Vagina (tissue), 2 donors: ENCODE measurements at regions not wholly inside any gene's neighbourhood (a gene's known extent, or its start where the extent isn't known, plus 50 kb on each side); places are given as distances from the start of the nearest gene placed in this dataset.

Experiments
- DNase-seq, 2 donors: peaks; one replicate each; pipeline ENCODE4 v3.0.0-alpha.2; 2017; ENCODE audit errors: extremely low spot score in 2 of 2
- H3K27ac ChIP-seq: fragments of 200-600 bp; sonication (generic); one replicate; pipeline ENCODE4 v1.5.1; 2019
- H3K27me3 ChIP-seq: fragments of 200-600 bp; sonication (generic); one replicate; pipeline ENCODE4 v1.5.1; 2019
- H3K36me3 ChIP-seq, 2 donors: fragments of 200-600 bp; sonication (generic); one replicate each; pipeline ENCODE4 v1.5.1; 2017 to 2019
- H3K4me1 ChIP-seq: fragments of 200-600 bp; sonication (generic); one replicate; pipeline ENCODE4 v1.5.1; 2019
- H3K4me3 ChIP-seq, 2 donors: fragments of 200-600 bp; sonication (generic); 1 replicate in 1 of 2; 2 replicates in 1 of 2; pipeline ENCODE4 v1.5.1; 2016 to 2019
- H3K9me3 ChIP-seq: fragments of 200-600 bp; sonication (generic); one replicate; pipeline ENCODE4 v1.5.1; 2019
- POLR2A ChIP-seq, 2 donors: fragments of 450-650 bp; IDR thresholded peaks; one replicate each; pipeline ENCODE4 v1.6.1; 2017; ENCODE audit warnings: antibody characterized with exemption in 2 of 2, mild to moderate bottlenecking in 2 of 2, moderate library complexity in 2 of 2
- POLR2AphosphoS5 ChIP-seq, 2 donors: sonication (generic); formaldehyde crosslinking; IDR thresholded peaks; one replicate each; pipeline ENCODE4 v1.9.0; 2017; ENCODE audit warnings: antibody characterized with exemption in 2 of 2, mild to moderate bottlenecking in 2 of 2, low read depth in 1 of 2; ENCODE audit not compliant: insufficient read depth in 1 of 2
- intact Hi-C: fragments of 100-400 bp; cut with DNase I; formaldehyde crosslinking; loops from one replicate; pipeline ENCODE4 v1.15.1; 2023
- TF ChIP-seq, protein P1 (sequence below), 3 experiments: fragments of 450-650 bp in 2 of 3; fragments of 200-600 bp in 1 of 3; sonication (generic) in 1 of 3; IDR thresholded peaks; one replicate each; pipeline ENCODE4 v1.5.1; 2017 to 2019; ENCODE audit warnings: antibody characterized with exemption in 3 of 3, mild to moderate bottlenecking in 2 of 3, moderate library complexity in 2 of 3

DNA sequence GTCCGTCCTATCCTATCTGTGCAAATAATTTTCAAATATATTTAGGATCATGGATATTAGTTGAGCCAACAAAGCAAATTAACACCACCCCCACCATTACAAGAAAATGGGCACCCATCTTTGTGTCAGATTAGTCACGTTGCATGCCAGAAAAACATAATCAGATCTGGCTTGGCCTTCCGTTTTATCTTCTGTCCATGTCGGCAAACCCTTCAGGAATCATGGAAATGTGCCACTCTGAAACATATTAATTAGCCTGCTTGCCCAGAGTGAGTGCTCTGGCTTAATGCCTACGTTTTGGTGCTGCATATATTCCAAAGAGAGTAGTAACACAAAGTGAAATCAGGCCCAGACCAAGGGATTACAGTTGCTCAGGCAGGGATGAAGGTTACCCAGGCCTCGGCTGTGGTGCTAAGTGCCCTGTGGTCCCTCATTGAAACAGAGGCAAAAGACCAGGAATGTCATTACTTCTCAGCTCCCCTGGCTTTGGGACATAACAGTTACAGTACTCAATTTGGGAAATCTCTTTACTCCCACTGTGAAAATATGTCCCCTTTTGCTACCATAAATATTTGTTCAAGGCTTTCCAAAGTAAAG lies 154.0 kb upstream of the LSM8 start:
- no peak overlapping the region for H3K27ac ChIP-seq
- H3K27me3 ChIP-seq, result no peaks in the 10 kb centered on the region
- DNase-seq, result no peak
- intact Hi-C loops, result no loop called here
- H3K4me1 ChIP-seq, result no peaks in the 10 kb centered on the region
- H3K9me3 ChIP-seq, result no peaks in the 10 kb centered on the region
- H3K36me3 ChIP-seq, result no peaks in the 10 kb centered on the region
- no peak for TF ChIP-seq POLR2AphosphoS5 (IDR thresholded peaks at IDR 0.05; ENCODE audit: insufficient read depth in 1 of 2, low read depth in 1 of 2)
- TF ChIP-seq POLR2A (IDR thresholded peaks at IDR 0.05), result no peak
- TF ChIP-seq, protein P1, sequence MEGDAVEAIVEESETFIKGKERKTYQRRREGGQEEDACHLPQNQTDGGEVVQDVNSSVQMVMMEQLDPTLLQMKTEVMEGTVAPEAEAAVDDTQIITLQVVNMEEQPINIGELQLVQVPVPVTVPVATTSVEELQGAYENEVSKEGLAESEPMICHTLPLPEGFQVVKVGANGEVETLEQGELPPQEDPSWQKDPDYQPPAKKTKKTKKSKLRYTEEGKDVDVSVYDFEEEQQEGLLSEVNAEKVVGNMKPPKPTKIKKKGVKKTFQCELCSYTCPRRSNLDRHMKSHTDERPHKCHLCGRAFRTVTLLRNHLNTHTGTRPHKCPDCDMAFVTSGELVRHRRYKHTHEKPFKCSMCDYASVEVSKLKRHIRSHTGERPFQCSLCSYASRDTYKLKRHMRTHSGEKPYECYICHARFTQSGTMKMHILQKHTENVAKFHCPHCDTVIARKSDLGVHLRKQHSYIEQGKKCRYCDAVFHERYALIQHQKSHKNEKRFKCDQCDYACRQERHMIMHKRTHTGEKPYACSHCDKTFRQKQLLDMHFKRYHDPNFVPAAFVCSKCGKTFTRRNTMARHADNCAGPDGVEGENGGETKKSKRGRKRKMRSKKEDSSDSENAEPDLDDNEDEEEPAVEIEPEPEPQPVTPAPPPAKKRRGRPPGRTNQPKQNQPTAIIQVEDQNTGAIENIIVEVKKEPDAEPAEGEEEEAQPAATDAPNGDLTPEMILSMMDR (IDR thresholded peaks at IDR 0.05), result no peak
- no peak overlapping the region for H3K4me3 ChIP-seq

DNA sequence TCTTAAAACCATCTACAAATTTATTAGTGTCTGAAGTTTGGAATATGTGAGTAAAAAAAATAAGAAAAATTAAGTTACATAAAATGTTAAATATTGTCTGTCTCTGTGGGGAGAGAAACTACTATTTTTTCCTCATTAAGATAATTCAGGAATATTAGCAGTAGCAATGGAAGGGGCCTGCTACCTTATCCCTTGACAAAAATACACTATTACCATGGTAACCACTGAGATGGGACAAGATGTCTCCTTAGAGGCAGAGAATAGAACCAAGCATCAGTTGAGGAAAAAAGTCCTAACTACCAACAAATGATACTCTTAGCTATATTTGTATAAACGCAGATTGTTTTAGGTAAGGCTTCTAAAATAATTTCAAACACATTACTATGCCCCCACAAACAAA lies 150.7 kb upstream of the LSM8 start:
- H3K4me3 ChIP-seq, result no peak overlapping the region
- no peak overlapping the region for H3K27ac ChIP-seq
- TF ChIP-seq POLR2A (IDR thresholded peaks at IDR 0.05), result no peak
- no peak for TF ChIP-seq POLR2AphosphoS5 (IDR thresholded peaks at IDR 0.05; ENCODE audit: insufficient read depth in 1 of 2, low read depth in 1 of 2)
- intact Hi-C loops, result no loop called here
- no peaks in the 10 kb centered on the region for H3K27me3 ChIP-seq
- DNase-seq, result no peak
- no peaks in the 10 kb centered on the region for H3K9me3 ChIP-seq
- H3K4me1 ChIP-seq, result no peaks in the 10 kb centered on the region
- no peaks in the 10 kb centered on the region for H3K36me3 ChIP-seq

DNA sequence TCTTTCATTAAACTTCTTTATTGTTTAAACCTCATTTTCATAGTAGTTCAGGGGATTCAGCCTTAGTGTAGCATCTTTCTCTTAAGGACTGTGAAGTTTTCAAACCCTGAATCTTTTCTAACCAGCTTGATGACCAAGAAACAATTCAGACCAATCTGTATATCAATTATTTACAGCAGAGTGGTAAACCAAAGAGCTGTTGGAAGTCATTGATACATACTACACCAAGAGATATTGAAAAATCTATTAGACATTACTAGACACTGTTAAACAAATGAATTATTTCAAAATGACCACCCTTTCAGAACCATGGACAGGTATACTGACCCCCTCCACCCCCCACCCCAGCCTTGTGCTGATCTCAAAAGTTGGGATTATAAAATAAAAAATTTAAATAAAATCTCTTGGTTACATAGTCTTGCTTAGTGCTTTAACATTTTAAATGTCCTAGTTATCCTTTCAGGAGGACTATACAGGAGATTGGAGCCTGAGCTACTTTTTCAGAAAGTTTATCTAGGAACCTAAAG lies 143.9 kb upstream of the LSM8 start:
- Histone ChIP-seq H3K36me3 (no peaks in the 10 kb centered on the region), H3K4me1 (no peaks in the 10 kb centered on the region), H3K9me3 (no peaks in the 10 kb centered on the region), H3K4me3 (no peak overlapping the region), H3K27ac (no peak overlapping the region), H3K27me3 (no peaks in the 10 kb centered on the region)
- no peak for DNase-seq
- TF ChIP-seq POLR2AphosphoS5 (IDR thresholded peaks at IDR 0.05; ENCODE audit: insufficient read depth in 1 of 2, low read depth in 1 of 2) (no peak), POLR2A (IDR thresholded peaks at IDR 0.05) (no peak)
- TF ChIP-seq, protein P1 (IDR thresholded peaks at IDR 0.05), result no peak
- intact Hi-C loops, result no loop called here

DNA sequence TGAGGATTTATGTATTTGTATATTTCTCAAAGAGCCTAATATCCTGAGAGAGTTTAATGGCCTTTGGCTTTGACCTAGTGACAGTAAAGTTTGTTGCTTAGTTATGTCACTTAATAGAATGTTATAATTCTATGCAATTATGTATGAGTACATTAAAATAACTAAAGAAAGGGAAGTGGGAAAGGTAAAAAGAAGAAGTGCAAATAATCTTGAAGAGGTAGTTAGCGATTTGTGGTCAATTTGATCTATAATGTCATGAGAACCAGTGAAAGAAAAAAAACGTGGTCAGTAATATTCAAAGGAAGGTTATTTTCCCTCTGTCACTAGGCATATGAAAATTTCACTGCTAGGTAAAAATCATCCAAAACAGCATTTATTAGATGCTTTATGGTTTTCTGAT lies 143.4 kb upstream of the LSM8 start:
- DNase-seq, result no peak
- TF ChIP-seq POLR2A (IDR thresholded peaks at IDR 0.05), result no peak
- TF ChIP-seq, protein P1 (IDR thresholded peaks at IDR 0.05), result no peak
- no peak for TF ChIP-seq POLR2AphosphoS5 (IDR thresholded peaks at IDR 0.05; ENCODE audit: insufficient read depth in 1 of 2, low read depth in 1 of 2)

DNA sequence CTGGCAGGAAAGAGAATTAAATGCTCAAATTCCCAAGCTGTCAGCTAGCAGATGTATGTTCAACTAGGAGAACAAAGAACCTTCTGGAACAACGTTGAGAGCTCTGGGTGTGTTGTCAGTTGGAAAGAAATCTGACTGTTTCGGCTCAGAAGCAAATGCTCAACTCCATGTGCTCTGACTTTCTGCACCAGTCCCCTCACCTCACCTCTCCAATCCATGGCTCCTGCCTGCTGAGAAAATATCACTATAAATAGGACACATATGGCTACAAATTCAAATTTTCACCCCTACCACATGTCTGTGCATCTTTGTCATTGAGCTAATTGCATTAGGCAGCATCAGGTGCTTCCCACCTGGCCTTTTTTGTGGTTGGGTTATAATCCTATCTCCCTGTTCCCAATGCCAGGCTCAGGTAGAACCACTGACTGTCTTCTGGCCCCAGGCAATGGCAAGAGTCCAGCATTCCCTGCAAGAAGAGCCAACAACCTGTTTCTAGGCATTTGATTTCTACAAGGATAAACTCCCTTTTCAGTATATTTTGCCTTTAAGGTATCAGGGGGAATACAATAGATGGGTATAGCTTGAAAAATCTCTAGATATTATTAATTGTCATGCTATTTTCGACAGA lies 142.6 kb upstream of the LSM8 start:
- no peak overlapping the region for H3K4me3 ChIP-seq
- no peak for DNase-seq
- no peaks in the 10 kb centered on the region for H3K36me3 ChIP-seq
- no peak overlapping the region for H3K27ac ChIP-seq
- intact Hi-C loops, result no loop called here
- no peaks in the 10 kb centered on the region for H3K4me1 ChIP-seq
- TF ChIP-seq, protein P1 (IDR thresholded peaks at IDR 0.05), result no peak
- TF ChIP-seq POLR2AphosphoS5 (IDR thresholded peaks at IDR 0.05; ENCODE audit: insufficient read depth in 1 of 2, low read depth in 1 of 2), result no peak
- TF ChIP-seq POLR2A (IDR thresholded peaks at IDR 0.05), result no peak
- no peaks in the 10 kb centered on the region for H3K27me3 ChIP-seq
- no peaks in the 10 kb centered on the region for H3K9me3 ChIP-seq

More for the DNA sequence above, 143.4 kb upstream of the LSM8 start:
- no peaks in the 10 kb centered on the region for H3K9me3 ChIP-seq
- H3K36me3 ChIP-seq, result no peaks in the 10 kb centered on the region
- intact Hi-C loops, result no loop called here
- no peaks in the 10 kb centered on the region for H3K4me1 ChIP-seq
- H3K27me3 ChIP-seq, result no peaks in the 10 kb centered on the region
- no peak overlapping the region for H3K27ac ChIP-seq
- no peak overlapping the region for H3K4me3 ChIP-seq
